Thyroid gland (tissue), 4 donors: ENCODE measurements at regions not wholly inside any gene's neighbourhood (a gene's known extent, or its start where the extent isn't known, plus 50 kb on each side); places are given as distances from the start of the nearest gene placed in this dataset.

Source experiments
- CTCF ChIP-seq, 6 experiments: fragments of 200-600 bp in 3 of 6; fragments of 450-650 bp in 3 of 6; sonication (generic) in 3 of 6; IDR thresholded peaks; one replicate each; pipeline ENCODE4 v1.5.1; 2016 to 2019; ENCODE audit warnings: antibody characterized with exemption in 6 of 6, mild to moderate bottlenecking in 2 of 6, inconsistent platforms in 1 of 6, moderate library complexity in 1 of 6
- POLR2A ChIP-seq, 2 donors: fragments of 450-650 bp; IDR thresholded peaks; one replicate each; pipeline ENCODE4 v1.6.1; 2017; ENCODE audit warnings: antibody characterized with exemption in 2 of 2, mild to moderate bottlenecking in 2 of 2, moderate library complexity in 1 of 2

- no peak for TF ChIP-seq CTCF (IDR thresholded peaks at IDR 0.05)
- TF ChIP-seq POLR2A (IDR thresholded peaks at IDR 0.05): no peak
Observed at GRCh38 chr11:128405112-128405511, 182.2 kb downstream of the ETS1 start.
